Stimulated activated CD4-positive, alpha-beta T cell treated with anti-CD3 and anti-CD28 coated beads, Interleukin-12 subunit alpha, Interleukin-12 subunit beta, amount 100 ng/mL, for 4 hours (primary cell): ENCODE measurements at regions not wholly inside any gene's neighbourhood (a gene's known extent, or its start where the extent isn't known, plus 50 kb on each side); places are given as distances from the start of the nearest gene placed in this dataset.

Experiments
- DNase-seq: peaks from one replicate; pipeline ENCODE4 v3.0.0-alpha.2; 2020

GRCh38 chr11:29296680-29297079 is 720.1 kb downstream of the KCNA4 start:
- no peak for DNase-seq

GRCh38 chr11:29293825-29294224 is 723.0 kb downstream of the KCNA4 start:
- DNase-seq: no peak

- DNase-seq: no peak
These were observed 734.7 kb downstream of the KCNA4 start for GRCh38 chr11:29282088-29282487.

- DNase-seq: no peak
These were observed 735.5 kb downstream of the KCNA4 start for GRCh38 chr11:29281271-29281777.

- DNase-seq: no peak
These were observed 736.4 kb downstream of the KCNA4 start for GRCh38 chr11:29280452-29280851.

GRCh38 chr11:29279716-29280115 is 737.1 kb downstream of the KCNA4 start:
- DNase-seq: no peak

GRCh38 chr11:29272019-29272654 is 744.7 kb downstream of the KCNA4 start:
- no peak for DNase-seq

- no peak for DNase-seq
These were observed 745.2 kb downstream of the KCNA4 start for GRCh38 chr11:29271616-29272015.

GRCh38 chr11:29268733-29269132 is 748.1 kb downstream of the KCNA4 start:
- no peak for DNase-seq

GRCh38 chr11:29265792-29266191 is 751.0 kb downstream of the KCNA4 start:
- no peak for DNase-seq

GRCh38 chr11:29265381-29265780 is 751.4 kb downstream of the KCNA4 start:
- no peak for DNase-seq

- no peak for DNase-seq
These were observed 752.7 kb downstream of the KCNA4 start for GRCh38 chr11:29263971-29264682.

GRCh38 chr11:29261831-29262230 is 755.0 kb downstream of the KCNA4 start:
- no peak for DNase-seq

GRCh38 chr11:29260939-29261705 is 755.7 kb downstream of the KCNA4 start:
- DNase-seq: no peak

GRCh38 chr11:29258411-29258810 is 758.4 kb downstream of the KCNA4 start:
- DNase-seq: no peak

GRCh38 chr11:29256580-29256979 is 760.2 kb downstream of the KCNA4 start:
- no peak for DNase-seq

- DNase-seq: no peak
These were observed 761.4 kb downstream of the KCNA4 start for GRCh38 chr11:29255401-29255800.

- no peak for DNase-seq
These were observed 765.1 kb downstream of the KCNA4 start for GRCh38 chr11:29251738-29252137.

GRCh38 chr11:29249713-29250112 is 767.1 kb downstream of the KCNA4 start:
- no peak for DNase-seq

- no peak for DNase-seq
These were observed 772.5 kb downstream of the KCNA4 start for GRCh38 chr11:29244355-29244754.

GRCh38 chr11:29243616-29244015 is 773.2 kb downstream of the KCNA4 start:
- no peak for DNase-seq

GRCh38 chr11:29231991-29232390 is 784.8 kb downstream of the KCNA4 start:
- DNase-seq: no peak

GRCh38 chr11:29231586-29231985 is 785.2 kb downstream of the KCNA4 start:
- DNase-seq: no peak

- no peak for DNase-seq
These were observed 789.0 kb downstream of the KCNA4 start for GRCh38 chr11:29227811-29228210.
